ENCODE measurements at regions not wholly inside any gene's neighbourhood (a gene's known extent, or its start where the extent isn't known, plus 50 kb on each side); places are given as distances from the start of the nearest gene placed in this dataset.

GRCh38 chr6:129778793-129779192 is 68.8 kb upstream of the ARHGAP18 start:
- DNase-seq, result no peak
- intact Hi-C loops (cut with DNase I), result loop anchor here (10.0 kb wide), 1 partner anchor 246 kb away; no protein-coding TSS in a partner anchor

- intact Hi-C loops (cut with DNase I), result loop anchor here (10.0 kb wide), 1 partner anchor 247 kb away; no protein-coding TSS in a partner anchor
These were observed 67.4 kb upstream of the ARHGAP18 start for GRCh38 chr6:129777371-129777770.

DNA sequence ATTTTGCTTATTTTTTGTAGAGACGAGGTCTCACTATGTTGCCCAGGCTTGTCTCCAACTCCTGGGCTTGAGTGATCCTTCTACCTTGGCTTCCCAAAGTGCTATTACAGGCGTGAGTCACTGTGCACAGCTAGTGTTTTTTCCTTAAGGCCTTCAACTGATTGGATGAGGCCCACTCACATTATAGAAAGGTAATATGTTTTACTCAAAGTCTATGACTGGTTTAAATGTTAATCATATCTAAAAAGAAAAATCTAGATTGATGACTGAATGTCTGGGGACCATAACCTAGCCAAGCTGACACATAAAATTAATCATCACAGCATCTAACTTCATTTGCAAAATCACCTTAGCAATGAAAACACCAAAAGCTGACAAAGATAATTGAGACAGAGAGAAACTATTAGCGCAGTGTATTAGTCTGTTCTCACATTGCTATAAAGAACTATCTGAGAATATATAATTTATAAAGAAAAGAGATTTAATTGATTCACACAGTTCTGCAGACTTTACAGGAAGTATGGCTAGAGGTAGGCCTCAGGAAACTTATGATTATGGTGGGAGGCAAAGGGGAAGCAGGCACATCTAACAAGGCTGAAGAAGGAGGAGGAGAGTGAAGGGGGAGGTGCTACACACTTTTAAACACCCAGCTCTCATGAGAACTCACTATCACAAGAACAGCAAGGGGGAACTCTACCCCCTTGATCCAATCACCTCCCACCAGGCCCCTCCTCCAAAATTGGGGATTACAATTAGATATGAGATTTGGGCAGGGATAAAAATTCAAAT is 66.8 kb upstream of the ARHGAP18 start:
- intact Hi-C loops (cut with DNase I), result loop anchor here (10.0 kb wide), 1 partner anchor 248 kb away; no protein-coding TSS in a partner anchor
- no peak for DNase-seq

More at GRCh38 chr6:129777371-129777770, 67.4 kb upstream of the ARHGAP18 start:
- DNase-seq, result no peak

GRCh38 chr6:129774697-129775447 is 64.9 kb upstream of the ARHGAP18 start:
- peak; percentile 43 to 96 (median 78) for DNase-seq
- intact Hi-C loops (cut with DNase I), result loop anchor here (10.0 kb wide), 1 partner anchor 250 kb away; no protein-coding TSS in a partner anchor

- intact Hi-C loops (cut with DNase I), result loop anchor here (10.0 kb wide), 1 partner anchor 251 kb away; no protein-coding TSS in a partner anchor
These were observed 63.3 kb upstream of the ARHGAP18 start for GRCh38 chr6:129773304-129773703.

GRCh38 chr6:129771678-129772077 is 61.7 kb upstream of the ARHGAP18 start:
- DNase-seq, result no peak
- intact Hi-C loops (cut with DNase I), result loop anchor here (10.0 kb wide), 1 partner anchor 253 kb away; no protein-coding TSS in a partner anchor

More at GRCh38 chr6:129773304-129773703, 63.3 kb upstream of the ARHGAP18 start:
- DNase-seq, result no peak

- intact Hi-C loops (cut with DNase I), result no loop called here
- no peak for DNase-seq
These were observed 58.0 kb upstream of the ARHGAP18 start for GRCh38 chr6:129767776-129768485.

- DNase-seq, result peak; percentile 35 to 94 (median 66)
- intact Hi-C loops (cut with DNase I), result no loop called here
These were observed 57.2 kb upstream of the ARHGAP18 start for GRCh38 chr6:129766959-129767728.

DNA sequence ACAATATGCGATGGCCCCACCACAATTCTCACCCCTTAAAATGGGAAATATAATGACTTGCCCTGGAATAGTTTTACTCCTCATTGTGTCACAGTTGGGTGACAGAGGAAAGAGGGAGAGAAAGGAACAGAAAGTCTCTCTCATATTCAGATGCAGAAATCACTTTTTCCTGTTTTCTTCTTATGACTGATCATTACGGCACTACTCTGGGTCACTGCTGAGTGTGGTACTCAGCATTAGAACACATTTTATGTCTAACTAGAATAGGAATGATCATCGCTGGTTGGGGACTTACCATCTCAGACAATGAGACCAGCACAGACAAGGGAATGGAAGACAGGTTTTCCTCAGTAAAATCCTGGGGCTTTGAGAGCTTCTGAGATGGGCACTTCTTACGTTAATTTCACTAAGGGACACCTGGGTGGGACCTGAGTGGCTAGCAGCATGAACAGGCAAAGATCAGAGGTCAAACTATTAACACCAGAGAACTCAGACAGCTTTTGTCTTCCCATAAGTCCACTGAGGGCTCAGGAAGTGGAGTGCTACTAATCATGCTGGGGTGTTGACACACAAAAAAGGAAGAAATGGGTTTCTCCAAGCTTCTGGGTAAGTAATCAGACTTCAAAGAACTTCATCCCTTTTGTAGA is 54.9 kb upstream of the ARHGAP18 start:
- no peak for DNase-seq
- intact Hi-C loops (cut with DNase I), result no loop called here

DNA sequence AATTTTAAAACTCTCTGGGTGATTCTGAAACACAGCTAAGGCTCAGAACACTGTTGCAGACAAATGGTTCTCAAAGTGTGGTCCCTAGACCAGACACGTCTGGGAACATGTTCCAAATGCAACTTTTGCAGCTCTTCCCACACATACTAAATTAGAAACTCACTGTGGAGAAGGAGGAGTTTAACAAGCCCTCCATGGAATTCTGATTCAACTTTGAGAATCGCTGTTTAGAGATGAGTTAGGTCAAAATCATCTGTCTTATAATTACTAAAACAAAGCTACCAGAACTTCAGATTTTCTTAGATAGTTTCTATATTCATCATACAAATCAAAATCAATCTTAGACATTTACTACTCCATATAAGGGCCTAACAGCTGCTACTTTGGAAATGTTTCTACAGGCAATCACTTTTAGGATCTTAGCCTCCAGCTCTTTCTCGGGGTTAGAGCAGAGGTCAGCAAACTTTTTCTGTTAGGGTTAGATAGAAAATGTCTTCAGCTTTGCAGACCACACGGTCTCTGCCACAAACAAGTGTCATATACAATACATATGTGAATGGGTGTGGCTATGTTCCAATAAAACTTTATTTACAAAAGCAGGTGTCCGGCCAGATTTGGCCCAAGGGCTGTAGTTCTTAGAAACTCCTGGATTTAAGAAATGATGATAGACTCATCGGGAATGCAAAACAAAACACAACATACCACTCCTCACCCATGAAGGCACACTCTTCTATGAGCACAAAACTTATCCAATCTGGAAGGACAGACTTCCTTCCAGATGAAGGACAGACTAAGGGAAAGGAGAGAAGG is 50.0 kb upstream of the ARHGAP18 start:
- intact Hi-C loops (cut with DNase I), result no loop called here
- DNase-seq, result no peak

All from posterior cingulate gyrus (tissue), 11 donors.